ENCODE measurements at regions not wholly inside any gene's neighbourhood (a gene's known extent, or its start where the extent isn't known, plus 50 kb on each side); places are given as distances from the start of the nearest gene placed in this dataset.

- ChIA-PET CTCF (no interaction called here), POLR2A (no interaction called here)
- Histone ChIP-seq H3K4me3 (ENCODE audit: low read length) (no peak overlapping the region), H3K27ac (ENCODE audit: low read depth in 1 of 2, low read length in 2 of 2) (no peak overlapping the region), H3K9me3 (ENCODE audit: control insufficient read depth in 1 of 2, insufficient read depth in 1 of 2, low read length in 2 of 2) (no peaks in the 10 kb centered on the region), H3K36me3 (ENCODE audit: insufficient read depth, low read length) (no peaks in the 10 kb centered on the region), H3K4me1 (ENCODE audit: insufficient read depth, low read length) (no peaks in the 10 kb centered on the region), H3K27me3 (ENCODE audit: control insufficient read depth in 1 of 2, insufficient read depth in 2 of 2, low read length in 2 of 2) (no peaks in the 10 kb centered on the region)
- no peak overlapping the region for H3K4me3 Mint-ChIP-seq
- no peaks in the 10 kb centered on the region for H3K9me3 Mint-ChIP-seq
- no peak for DNase-seq
- no peaks in the 10 kb centered on the region for H3K27me3 Mint-ChIP-seq
- ATAC-seq (ENCODE audit: poor library complexity), result no peak
- intact Hi-C loops (cut with DNase I, micrococcal nuclease), result no loop called here
- TF ChIP-seq CTCF (IDR thresholded peaks at IDR 0.05), result no peak
- no peaks in the 10 kb centered on the region for H3K36me3 Mint-ChIP-seq (ENCODE audit: low read depth)
- no peak overlapping the region for H3K27ac Mint-ChIP-seq
- no peaks in the 10 kb centered on the region for H3K4me1 Mint-ChIP-seq (ENCODE audit: low read depth)
Measured at GRCh38 chr9:89260525-89260924, 50.5 kb upstream of the CKS2 start.

Data from CD4-positive, alpha-beta T cell (primary cell).